ENCODE measurements at regions not wholly inside any gene's neighbourhood (a gene's known extent, or its start where the extent isn't known, plus 50 kb on each side); places are given as distances from the start of the nearest gene placed in this dataset.

GRCh38 chr7:110204527-110204926 lies 886.4 kb upstream of the LRRN3 start:
- H3K27ac ChIP-seq (ENCODE audit: low read length): no peak overlapping the region
- H3K4me1 ChIP-seq (ENCODE audit: control insufficient read depth in 1 of 2, insufficient read depth in 2 of 2, low read length in 2 of 2): no peaks in the 10 kb centered on the region
- no peaks in the 10 kb centered on the region for H3K9me3 ChIP-seq (ENCODE audit: control insufficient read depth in 1 of 2, low read length in 2 of 2)
- no peaks in the 10 kb centered on the region for H3K27me3 ChIP-seq (ENCODE audit: low read depth, low read length)
- H3K4me3 ChIP-seq (ENCODE audit: low read depth in 1 of 2, low read length in 2 of 2): no peak overlapping the region
- H3K36me3 ChIP-seq (ENCODE audit: control insufficient read depth in 1 of 2, insufficient read depth in 2 of 2, low read length in 2 of 2): no peaks in the 10 kb centered on the region

- no peaks in the 10 kb centered on the region for H3K4me1 ChIP-seq (ENCODE audit: control insufficient read depth in 1 of 2, insufficient read depth in 2 of 2, low read length in 2 of 2)
- no peaks in the 10 kb centered on the region for H3K9me3 ChIP-seq (ENCODE audit: control insufficient read depth in 1 of 2, low read length in 2 of 2)
- H3K27me3 ChIP-seq (ENCODE audit: low read depth, low read length): no peaks in the 10 kb centered on the region
- no peak overlapping the region for H3K4me3 ChIP-seq (ENCODE audit: low read depth in 1 of 2, low read length in 2 of 2)
- no peaks in the 10 kb centered on the region for H3K36me3 ChIP-seq (ENCODE audit: control insufficient read depth in 1 of 2, insufficient read depth in 2 of 2, low read length in 2 of 2)
- no peak overlapping the region for H3K27ac ChIP-seq (ENCODE audit: low read length)
Observed at GRCh38 chr7:110205899-110206298, 885.0 kb upstream of the LRRN3 start.

- no peaks in the 10 kb centered on the region for H3K4me1 ChIP-seq (ENCODE audit: control insufficient read depth in 1 of 2, insufficient read depth in 2 of 2, low read length in 2 of 2)
- H3K9me3 ChIP-seq (ENCODE audit: control insufficient read depth in 1 of 2, low read length in 2 of 2): no peaks in the 10 kb centered on the region
Observed at GRCh38 chr7:110209884-110210283, 881.0 kb upstream of the LRRN3 start.

GRCh38 chr7:110210941-110211608 lies 879.9 kb upstream of the LRRN3 start:
- Histone ChIP-seq H3K27me3 (ENCODE audit: low read depth, low read length) (no peaks in the 10 kb centered on the region), H3K4me3 (ENCODE audit: low read depth in 1 of 2, low read length in 2 of 2) (no peak overlapping the region), H3K27ac (ENCODE audit: low read length) (no peak overlapping the region), H3K9me3 (ENCODE audit: control insufficient read depth in 1 of 2, low read length in 2 of 2) (no peaks in the 10 kb centered on the region), H3K36me3 (ENCODE audit: control insufficient read depth in 1 of 2, insufficient read depth in 2 of 2, low read length in 2 of 2) (no peaks in the 10 kb centered on the region), H3K4me1 (ENCODE audit: control insufficient read depth in 1 of 2, insufficient read depth in 2 of 2, low read length in 2 of 2) (no peaks in the 10 kb centered on the region)

More at GRCh38 chr7:110209884-110210283, 881.0 kb upstream of the LRRN3 start:
- H3K4me3 ChIP-seq (ENCODE audit: low read depth in 1 of 2, low read length in 2 of 2): no peak overlapping the region
- no peak overlapping the region for H3K27ac ChIP-seq (ENCODE audit: low read length)
- H3K27me3 ChIP-seq (ENCODE audit: low read depth, low read length): no peaks in the 10 kb centered on the region
- H3K36me3 ChIP-seq (ENCODE audit: control insufficient read depth in 1 of 2, insufficient read depth in 2 of 2, low read length in 2 of 2): no peaks in the 10 kb centered on the region

- Histone ChIP-seq H3K4me1 (ENCODE audit: control insufficient read depth in 1 of 2, insufficient read depth in 2 of 2, low read length in 2 of 2) (no peaks in the 10 kb centered on the region), H3K4me3 (ENCODE audit: low read depth in 1 of 2, low read length in 2 of 2) (no peak overlapping the region), H3K9me3 (ENCODE audit: control insufficient read depth in 1 of 2, low read length in 2 of 2) (no peaks in the 10 kb centered on the region), H3K27me3 (ENCODE audit: low read depth, low read length) (no peaks in the 10 kb centered on the region), H3K27ac (ENCODE audit: low read length) (no peak overlapping the region), H3K36me3 (ENCODE audit: control insufficient read depth in 1 of 2, insufficient read depth in 2 of 2, low read length in 2 of 2) (no peaks in the 10 kb centered on the region)
Observed at GRCh38 chr7:110224643-110225042, 866.3 kb upstream of the LRRN3 start.

- no peaks in the 10 kb centered on the region for H3K4me1 ChIP-seq (ENCODE audit: control insufficient read depth in 1 of 2, insufficient read depth in 2 of 2, low read length in 2 of 2)
- no peaks in the 10 kb centered on the region for H3K36me3 ChIP-seq (ENCODE audit: control insufficient read depth in 1 of 2, insufficient read depth in 2 of 2, low read length in 2 of 2)
- no peak overlapping the region for H3K4me3 ChIP-seq (ENCODE audit: low read depth in 1 of 2, low read length in 2 of 2)
- no peaks in the 10 kb centered on the region for H3K9me3 ChIP-seq (ENCODE audit: control insufficient read depth in 1 of 2, low read length in 2 of 2)
- H3K27ac ChIP-seq (ENCODE audit: low read length): no peak overlapping the region
- no peaks in the 10 kb centered on the region for H3K27me3 ChIP-seq (ENCODE audit: low read depth, low read length)
Observed at GRCh38 chr7:110246118-110246517, 844.8 kb upstream of the LRRN3 start.

GRCh38 chr7:110253093-110253492 lies 837.8 kb upstream of the LRRN3 start:
- H3K9me3 ChIP-seq (ENCODE audit: control insufficient read depth in 1 of 2, low read length in 2 of 2): no peaks in the 10 kb centered on the region
- H3K27ac ChIP-seq (ENCODE audit: low read length): no peak overlapping the region
- H3K4me3 ChIP-seq (ENCODE audit: low read depth in 1 of 2, low read length in 2 of 2): no peak overlapping the region
- no peaks in the 10 kb centered on the region for H3K4me1 ChIP-seq (ENCODE audit: control insufficient read depth in 1 of 2, insufficient read depth in 2 of 2, low read length in 2 of 2)
- no peaks in the 10 kb centered on the region for H3K27me3 ChIP-seq (ENCODE audit: low read depth, low read length)
- H3K36me3 ChIP-seq (ENCODE audit: control insufficient read depth in 1 of 2, insufficient read depth in 2 of 2, low read length in 2 of 2): no peaks in the 10 kb centered on the region

GRCh38 chr7:110257673-110258072 lies 833.3 kb upstream of the LRRN3 start:
- H3K36me3 ChIP-seq (ENCODE audit: control insufficient read depth in 1 of 2, insufficient read depth in 2 of 2, low read length in 2 of 2): no peaks in the 10 kb centered on the region
- H3K27me3 ChIP-seq (ENCODE audit: low read depth, low read length): no peaks in the 10 kb centered on the region
- no peaks in the 10 kb centered on the region for H3K9me3 ChIP-seq (ENCODE audit: control insufficient read depth in 1 of 2, low read length in 2 of 2)
- H3K4me1 ChIP-seq (ENCODE audit: control insufficient read depth in 1 of 2, insufficient read depth in 2 of 2, low read length in 2 of 2): no peaks in the 10 kb centered on the region
- H3K27ac ChIP-seq (ENCODE audit: low read length): no peak overlapping the region
- H3K4me3 ChIP-seq (ENCODE audit: low read depth in 1 of 2, low read length in 2 of 2): no peak overlapping the region

GRCh38 chr7:110262251-110262650 lies 828.7 kb upstream of the LRRN3 start:
- Histone ChIP-seq H3K9me3 (ENCODE audit: control insufficient read depth in 1 of 2, low read length in 2 of 2) (no peaks in the 10 kb centered on the region), H3K27me3 (ENCODE audit: low read depth, low read length) (no peaks in the 10 kb centered on the region), H3K4me3 (ENCODE audit: low read depth in 1 of 2, low read length in 2 of 2) (no peak overlapping the region), H3K27ac (ENCODE audit: low read length) (no peak overlapping the region), H3K36me3 (ENCODE audit: control insufficient read depth in 1 of 2, insufficient read depth in 2 of 2, low read length in 2 of 2) (no peaks in the 10 kb centered on the region), H3K4me1 (ENCODE audit: control insufficient read depth in 1 of 2, insufficient read depth in 2 of 2, low read length in 2 of 2) (no peaks in the 10 kb centered on the region)

- no peaks in the 10 kb centered on the region for H3K4me1 ChIP-seq (ENCODE audit: control insufficient read depth in 1 of 2, insufficient read depth in 2 of 2, low read length in 2 of 2)
- no peaks in the 10 kb centered on the region for H3K9me3 ChIP-seq (ENCODE audit: control insufficient read depth in 1 of 2, low read length in 2 of 2)
- H3K4me3 ChIP-seq (ENCODE audit: low read depth in 1 of 2, low read length in 2 of 2): no peak overlapping the region
- H3K27me3 ChIP-seq (ENCODE audit: low read depth, low read length): no peaks in the 10 kb centered on the region
- H3K36me3 ChIP-seq (ENCODE audit: control insufficient read depth in 1 of 2, insufficient read depth in 2 of 2, low read length in 2 of 2): no peaks in the 10 kb centered on the region
- H3K27ac ChIP-seq (ENCODE audit: low read length): no peak overlapping the region
Observed at GRCh38 chr7:110264288-110264687, 826.6 kb upstream of the LRRN3 start.

- H3K27ac ChIP-seq (ENCODE audit: low read length): no peak overlapping the region
- H3K4me1 ChIP-seq (ENCODE audit: control insufficient read depth in 1 of 2, insufficient read depth in 2 of 2, low read length in 2 of 2): no peaks in the 10 kb centered on the region
- H3K4me3 ChIP-seq (ENCODE audit: low read depth in 1 of 2, low read length in 2 of 2): no peak overlapping the region
- H3K9me3 ChIP-seq (ENCODE audit: control insufficient read depth in 1 of 2, low read length in 2 of 2): no peaks in the 10 kb centered on the region
- H3K27me3 ChIP-seq (ENCODE audit: low read depth, low read length): no peaks in the 10 kb centered on the region
- no peaks in the 10 kb centered on the region for H3K36me3 ChIP-seq (ENCODE audit: control insufficient read depth in 1 of 2, insufficient read depth in 2 of 2, low read length in 2 of 2)
Observed at GRCh38 chr7:110281362-110281761, 809.6 kb upstream of the LRRN3 start.

- no peak overlapping the region for H3K4me3 ChIP-seq (ENCODE audit: low read depth in 1 of 2, low read length in 2 of 2)
- H3K27me3 ChIP-seq (ENCODE audit: low read depth, low read length): no peaks in the 10 kb centered on the region
- no peaks in the 10 kb centered on the region for H3K36me3 ChIP-seq (ENCODE audit: control insufficient read depth in 1 of 2, insufficient read depth in 2 of 2, low read length in 2 of 2)
- no peak overlapping the region for H3K27ac ChIP-seq (ENCODE audit: low read length)
- no peaks in the 10 kb centered on the region for H3K4me1 ChIP-seq (ENCODE audit: control insufficient read depth in 1 of 2, insufficient read depth in 2 of 2, low read length in 2 of 2)
- no peaks in the 10 kb centered on the region for H3K9me3 ChIP-seq (ENCODE audit: control insufficient read depth in 1 of 2, low read length in 2 of 2)
Observed at GRCh38 chr7:110283056-110283455, 807.9 kb upstream of the LRRN3 start.

All from muscle layer of duodenum (tissue), 2 donors.